IMR-90 (cell line): ENCODE measurements at regions not wholly inside any gene's neighbourhood (a gene's known extent, or its start where the extent isn't known, plus 50 kb on each side); places are given as distances from the start of the nearest gene placed in this dataset.

Source experiments
- ATAC-seq: fragments of 200-7000 bp; cut with Tn5 transposase; 2 replicates; pipeline ENCODE4 v1.9.1; 2020; ENCODE audit warnings: low read depth, mild to moderate bottlenecking, moderate library complexity
- BruUV-seq: library from RNA; stranded (reverse); fragments of 400-500 nt; replicated peaks from 2 replicates; lab custom pipeline; 2021; lab: Mats Ljungman, UMichigan
- CTCF ChIA-PET: fragments of 300-600 bp; formaldehyde crosslinking; extraction: SDS; loops from one replicate; lab custom pipeline; 2021; ENCODE audit warnings: antibody characterized with exemption; lab: Yijun Ruan, JAX
- POLR2A ChIA-PET: fragments of 300-600 bp; sonication (Branson Sonifier 250); formaldehyde crosslinking; loops from one replicate; lab custom pipeline; 2022; ENCODE audit warnings: antibody characterized with exemption; ENCODE audit not compliant: unreplicated experiment; lab: Charles Lee
- DNase-seq: peaks from one replicate; pipeline ENCODE4 v3.0.0; 2013
- H2AFZ ChIP-seq: replicated peaks from 2 replicates; pipeline ENCODE3; 2013; ENCODE audit warnings: low read length, mild to moderate bottlenecking; ENCODE audit not compliant: poor library complexity
- H2AK5ac ChIP-seq: 2 replicates; pipeline ENCODE4 v1.6.1; 2013; ENCODE audit warnings: low read depth, low read length, inconsistent platforms
- H2AK9ac ChIP-seq: replicated peaks from 2 replicates; pipeline ENCODE3; 2013; ENCODE audit warnings: mild to moderate bottlenecking, low read depth, low read length, moderate library complexity; ENCODE audit not compliant: poor library complexity
- H2BK120ac ChIP-seq: 2 replicates; pipeline ENCODE4 v1.6.1; 2013; ENCODE audit warnings: low read depth, low read length, inconsistent platforms
- H2BK15ac ChIP-seq: 3 replicates; pipeline ENCODE4 v1.6.1; 2013; ENCODE audit warnings: low read depth, low read length, inconsistent platforms
- H2BK20ac ChIP-seq: 2 replicates; pipeline ENCODE4 v1.6.1; 2013; ENCODE audit warnings: low read depth, mild to moderate bottlenecking, inconsistent platforms, low read length, moderate library complexity
- H2BK5ac ChIP-seq: 2 replicates; pipeline ENCODE4 v1.6.1; 2013; ENCODE audit warnings: mild to moderate bottlenecking, low read depth, low read length, inconsistent platforms; ENCODE audit not compliant: poor library complexity, severe bottlenecking
- H3K14ac ChIP-seq: replicated peaks from 2 replicates; pipeline ENCODE4 v1.6.1; 2013; ENCODE audit warnings: low read depth, low read length, inconsistent platforms
- H3K18ac ChIP-seq: 2 replicates; pipeline ENCODE4 v1.6.1; 2013; ENCODE audit warnings: low read depth, low read length, control low read depth
- H3K23ac ChIP-seq: 2 replicates; pipeline ENCODE4 v1.6.1; 2013; ENCODE audit warnings: low read depth, low read length, inconsistent platforms
- H3K27ac ChIP-seq: 2 replicates; pipeline ENCODE4 v1.5.1; 2013; ENCODE audit warnings: mild to moderate bottlenecking, control low read depth, low read length; ENCODE audit not compliant: insufficient read depth
- H3K27me3 ChIP-seq: 2 replicates; pipeline ENCODE4 v1.6.1; 2013; ENCODE audit warnings: low read length; ENCODE audit not compliant: control insufficient read depth, insufficient read depth
- H3K36me3 ChIP-seq: 2 replicates; pipeline ENCODE4 v1.6.1; 2013; ENCODE audit warnings: low read length, mixed read lengths; ENCODE audit not compliant: control insufficient read depth, insufficient read depth
- H3K4ac ChIP-seq: 2 replicates; pipeline ENCODE4 v1.6.1; 2013; ENCODE audit warnings: low read depth, low read length, inconsistent platforms
- H3K4me1 ChIP-seq: 2 replicates; pipeline ENCODE4 v1.6.1; 2013; ENCODE audit warnings: low read length, mixed read lengths; ENCODE audit not compliant: control insufficient read depth, insufficient read depth
- H3K4me2 ChIP-seq: 2 replicates; pipeline ENCODE4 v1.6.1; 2013; ENCODE audit warnings: low read depth, mild to moderate bottlenecking, control low read depth, low read length, moderate library complexity
- H3K4me3 ChIP-seq: 2 replicates; pipeline ENCODE4 v1.5.1; 2013; ENCODE audit warnings: low read depth, mild to moderate bottlenecking, control low read depth, low read length, moderate library complexity; ENCODE audit not compliant: insufficient read depth
- H3K56ac ChIP-seq: 2 replicates; pipeline ENCODE4 v1.6.1; 2013; ENCODE audit warnings: low read length, inconsistent platforms; ENCODE audit not compliant: insufficient read depth; ENCODE audit errors: extremely low read depth
- H3K79me1 ChIP-seq, 2 experiments: 2 replicates each; pipeline ENCODE4 v1.6.1; 2013; ENCODE audit warnings: low read length in 2 of 2, inconsistent platforms in 1 of 2, low read depth in 1 of 2
- H3K9ac ChIP-seq: 2 replicates; pipeline ENCODE4 v1.6.1; 2013; ENCODE audit warnings: low read depth, low read length, control low read depth
- H3K9me1 ChIP-seq: 2 replicates; pipeline ENCODE4 v1.6.1; 2013; ENCODE audit warnings: low read length, inconsistent platforms; ENCODE audit not compliant: insufficient read depth
- H3K9me3 ChIP-seq: 2 replicates; pipeline ENCODE4 v1.6.1; 2013; ENCODE audit warnings: low read length; ENCODE audit not compliant: control insufficient read depth, insufficient read depth
- H4K20me1 ChIP-seq: 2 replicates; pipeline ENCODE4 v1.6.1; 2013; ENCODE audit warnings: low read length, inconsistent platforms; ENCODE audit not compliant: insufficient read depth
- H4K5ac ChIP-seq: 2 replicates; pipeline ENCODE4 v1.6.1; 2013; ENCODE audit warnings: mild to moderate bottlenecking, low read depth, low read length, control low read depth
- H4K8ac ChIP-seq, 2 experiments: 2 replicates each; pipeline ENCODE4 v1.6.1; 2013; ENCODE audit warnings: low read depth in 2 of 2, low read length in 2 of 2, control low read depth in 1 of 2, inconsistent platforms in 1 of 2
- H4K91ac ChIP-seq: 2 replicates; pipeline ENCODE4 v1.6.1; 2013; ENCODE audit warnings: low read depth, low read length, inconsistent platforms; ENCODE audit not compliant: insufficient read depth
- BHLHE40 ChIP-seq: fragments of 150-350 bp; IDR thresholded peaks from 2 replicates; pipeline ENCODE4 v1.6.1; 2016; ENCODE audit warnings: mild to moderate bottlenecking, low read depth, low read length
- CEBPB ChIP-seq: IDR thresholded peaks from 2 replicates; pipeline ENCODE4 v1.6.1; 2012; ENCODE audit warnings: low read depth, low read length, improper control_type of control experiment
- CHD1 ChIP-seq: IDR thresholded peaks from 2 replicates; pipeline ENCODE4 v1.6.1; 2012; ENCODE audit warnings: low read depth, low read length, improper control_type of control experiment
- CTCF ChIP-seq: conservative IDR thresholded peaks from 2 replicates; pipeline ENCODE4 v1.5.1; 2012; ENCODE audit warnings: mild to moderate bottlenecking, low read depth, low read length, improper control_type of control experiment
- MAFK ChIP-seq: IDR thresholded peaks from 2 replicates; pipeline ENCODE4 v1.6.1; 2012; ENCODE audit warnings: low read depth, low read length, improper control_type of control experiment
- MAZ ChIP-seq: IDR thresholded peaks from 2 replicates; pipeline ENCODE4 v1.6.1; 2012; ENCODE audit warnings: low read depth, mild to moderate bottlenecking, low read length, improper control_type of control experiment, moderate library complexity, borderline replicate concordance
- MXI1 ChIP-seq: IDR thresholded peaks from 2 replicates; pipeline ENCODE4 v1.6.1; 2012; ENCODE audit warnings: low read depth, mild to moderate bottlenecking, low read length, moderate library complexity, borderline replicate concordance
- NFE2L2 ChIP-seq: fragments of 150-350 bp; IDR thresholded peaks from 2 replicates; pipeline ENCODE4 v1.6.1; 2016; ENCODE audit warnings: low read depth, mild to moderate bottlenecking, low read length
- POLR2A ChIP-seq: IDR thresholded peaks from 2 replicates; pipeline ENCODE4 v1.6.1; 2012; ENCODE audit warnings: mild to moderate bottlenecking, low read depth, low read length
- RCOR1 ChIP-seq: IDR thresholded peaks from 2 replicates; pipeline ENCODE4 v1.6.1; 2012; ENCODE audit warnings: mild to moderate bottlenecking, low read length, improper control_type of control experiment; ENCODE audit not compliant: insufficient replicate concordance
- RFX5 ChIP-seq: IDR thresholded peaks from 2 replicates; pipeline ENCODE4 v1.8.0; 2012; ENCODE audit warnings: low read depth, mild to moderate bottlenecking, low read length, moderate library complexity
- SMC3 ChIP-seq: fragments of 150-350 bp; IDR thresholded peaks from 2 replicates; pipeline ENCODE4 v1.6.1; 2016; ENCODE audit warnings: low read depth, mild to moderate bottlenecking, antibody characterized with exemption, low read length, moderate library complexity
- USF2 ChIP-seq: fragments of 150-350 bp; IDR thresholded peaks from 2 replicates; pipeline ENCODE4 v1.6.1; 2017; ENCODE audit warnings: mild to moderate bottlenecking, antibody characterized with exemption, low read length, low read depth
- WGBS, 2 experiments: methylation state at CpG; one replicate each; pipeline versions ENCODE4 v1.1.5 to v1.1.7; 2013; ENCODE audit warnings: missing lambda C conversion rate in 2 of 2; ENCODE audit not compliant: insufficient read length in 1 of 2; ENCODE audit errors: extremely low coverage in 2 of 2; 5-methylcytosine and 5-hydroxymethylcytosine counted together
- dilution Hi-C: fragments of 300-500 bp; cut with HindIII; formaldehyde crosslinking; loops from one replicate; pipeline ENCODE4 v1.14.3; 2018; ENCODE audit warnings: low sequenced_read_pairs; ENCODE audit not compliant: unreplicated experiment
- in situ Hi-C: fragments of 300-500 bp; cut with MboI; formaldehyde crosslinking; loops from 3 replicates; pipeline ENCODE4 v1.14.3; 2019; ENCODE audit warnings: low sequenced_read_pairs, inconsistent platforms, mixed read lengths
- intact Hi-C: fragments of 100-400 bp; cut with micrococcal nuclease; formaldehyde crosslinking; loops from 2 replicates; pipeline ENCODE4 v1.10.0; 2022
- TF ChIP-seq, protein P1 (sequence below): fragments of 150-350 bp; IDR thresholded peaks from 2 replicates; pipeline ENCODE4 v1.6.1; 2016; ENCODE audit warnings: low read depth, mild to moderate bottlenecking, low read length, moderate library complexity, borderline replicate concordance

GRCh38 chr10:25766213-25766612 is 167.8 kb upstream of the MYO3A start:
- Histone ChIP-seq H4K8ac (no peak overlapping the region), H2AK9ac (no peak overlapping the region), H3K36me3 (no peaks in the 10 kb centered on the region), H4K91ac (no peak overlapping the region), H3K4me1 (no peaks in the 10 kb centered on the region), H2BK120ac (no peak overlapping the region), H3K18ac (no peak overlapping the region), H3K9ac (no peak overlapping the region), H3K4me2 (no peak overlapping the region), H3K9me1 (no peaks in the 10 kb centered on the region), H3K4me3 (no peak overlapping the region), H3K23ac (no peak overlapping the region), H2AFZ (no peak overlapping the region), H3K4ac (no peak overlapping the region), H2BK15ac (no peak overlapping the region), H4K20me1 (no peaks in the 10 kb centered on the region), H4K5ac (no peak overlapping the region), H2BK5ac (no peak overlapping the region), H3K79me1 (no peaks in the 10 kb centered on the region), H2BK20ac (no peak overlapping the region), H3K14ac (no peak overlapping the region), H3K27me3 (no peaks in the 10 kb centered on the region), H3K27ac (no peak overlapping the region), H3K56ac (no peak overlapping the region), H2AK5ac (no peak overlapping the region), H3K9me3 (peaks cover 22% of the 10 kb centered on the region)
- TF ChIP-seq CEBPB: no peak
- no peak for TF ChIP-seq POLR2A
- TF ChIP-seq, protein P1, sequence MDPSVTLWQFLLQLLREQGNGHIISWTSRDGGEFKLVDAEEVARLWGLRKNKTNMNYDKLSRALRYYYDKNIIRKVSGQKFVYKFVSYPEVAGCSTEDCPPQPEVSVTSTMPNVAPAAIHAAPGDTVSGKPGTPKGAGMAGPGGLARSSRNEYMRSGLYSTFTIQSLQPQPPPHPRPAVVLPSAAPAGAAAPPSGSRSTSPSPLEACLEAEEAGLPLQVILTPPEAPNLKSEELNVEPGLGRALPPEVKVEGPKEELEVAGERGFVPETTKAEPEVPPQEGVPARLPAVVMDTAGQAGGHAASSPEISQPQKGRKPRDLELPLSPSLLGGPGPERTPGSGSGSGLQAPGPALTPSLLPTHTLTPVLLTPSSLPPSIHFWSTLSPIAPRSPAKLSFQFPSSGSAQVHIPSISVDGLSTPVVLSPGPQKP: no peak
- TF ChIP-seq MAZ: no peak
- no peak for TF ChIP-seq RCOR1
- TF ChIP-seq SMC3: no peak
- no peak for TF ChIP-seq CHD1
- TF ChIP-seq NFE2L2: no peak
- TF ChIP-seq MXI1: no peak
- no peak for TF ChIP-seq CTCF
- no peak for TF ChIP-seq USF2
- no peak for TF ChIP-seq BHLHE40
- TF ChIP-seq RFX5: no peak
- no peak for TF ChIP-seq MAFK
- dilution Hi-C loops: no loop called here
- POLR2A ChIA-PET: no interaction called here
- WGBS, 2 experiments: no CpG with 5 or more reads among the region's 2 CpGs
- DNase-seq: no peak
- no TSS peak for BruUV-seq
- intact Hi-C loops: no loop called here
- ATAC-seq: no peak
- in situ Hi-C loops: no loop called here
- CTCF ChIA-PET: no interaction called here
